Colonic mucosa (tissue), 4 donors: ENCODE measurements at regions not wholly inside any gene's neighbourhood (a gene's known extent, or its start where the extent isn't known, plus 50 kb on each side); places are given as distances from the start of the nearest gene placed in this dataset.

Source experiments
- DNase-seq: peaks from one replicate; pipeline ENCODE4 v3.0.0-alpha.2; 2020
- H3K27ac ChIP-seq: fragments of 200-600 bp; one replicate; pipeline ENCODE4 v1.8.0; 2021
- H3K27me3 ChIP-seq: fragments of 200-600 bp; one replicate; pipeline ENCODE4 v1.8.0; 2021
- H3K36me3 ChIP-seq: fragments of 200-600 bp; one replicate; pipeline ENCODE4 v1.8.0; 2021
- H3K4me1 ChIP-seq: fragments of 200-600 bp; one replicate; pipeline ENCODE4 v1.8.0; 2021; ENCODE audit warnings: mild to moderate bottlenecking
- H3K4me3 ChIP-seq: fragments of 200-600 bp; one replicate; pipeline ENCODE4 v1.8.0; 2021
- H3K9ac ChIP-seq, 2 donors: one replicate each; pipeline ENCODE4 v1.7.0; 2013; ENCODE audit warnings: control low read depth in 2 of 2, low read depth in 2 of 2, low read length in 2 of 2
- H3K9me3 ChIP-seq: fragments of 200-600 bp; one replicate; pipeline ENCODE4 v1.8.0; 2021
- CTCF ChIP-seq: fragments of 200-600 bp; IDR thresholded peaks from one replicate; pipeline ENCODE4 v1.8.0; 2022; ENCODE audit warnings: antibody characterized with exemption, mild to moderate bottlenecking
- intact Hi-C: fragments of 100-400 bp; cut with DNase I; formaldehyde crosslinking; loops from one replicate; pipeline ENCODE4 v1.14.1; 2022
- donor health status: healthy.
- donor health status: DM: no; HTN: no; CAD: no.
- donor health status: DM: no; HTN: no; CAD: no.

- no peak overlapping the region for H3K9ac ChIP-seq
- no peak overlapping the region for H3K4me3 ChIP-seq
- no peaks in the 10 kb centered on the region for H3K4me1 ChIP-seq
- intact Hi-C loops: no loop called here
- H3K9me3 ChIP-seq: no peaks in the 10 kb centered on the region
- DNase-seq: no peak
- no peak overlapping the region for H3K27ac ChIP-seq
- no peak for TF ChIP-seq CTCF
- H3K36me3 ChIP-seq: no peaks in the 10 kb centered on the region
- no peaks in the 10 kb centered on the region for H3K27me3 ChIP-seq
Measured at GRCh38 chr11:37402663-37403062, 804.6 kb upstream of the RAG2 start.

- Histone ChIP-seq H3K9me3 (no peaks in the 10 kb centered on the region), H3K27ac (no peak overlapping the region)
- no peak for DNase-seq
Measured at GRCh38 chr11:37394236-37394870, 796.3 kb upstream of the RAG2 start.

GRCh38 chr11:37391615-37392014 lies 793.6 kb upstream of the RAG2 start:
- Histone ChIP-seq H3K9ac (no peak overlapping the region), H3K27me3 (no peaks in the 10 kb centered on the region), H3K9me3 (no peaks in the 10 kb centered on the region), H3K4me1 (no peaks in the 10 kb centered on the region), H3K4me3 (no peak overlapping the region), H3K27ac (no peak overlapping the region), H3K36me3 (no peaks in the 10 kb centered on the region)
- intact Hi-C loops: no loop called here
- no peak for DNase-seq
- TF ChIP-seq CTCF: no peak

More at GRCh38 chr11:37394236-37394870, 796.3 kb upstream of the RAG2 start:
- no peak overlapping the region for H3K9ac ChIP-seq
- intact Hi-C loops: no loop called here
- H3K36me3 ChIP-seq: no peaks in the 10 kb centered on the region
- H3K4me3 ChIP-seq: no peak overlapping the region
- no peaks in the 10 kb centered on the region for H3K27me3 ChIP-seq
- no peaks in the 10 kb centered on the region for H3K4me1 ChIP-seq
- TF ChIP-seq CTCF: no peak

- Histone ChIP-seq H3K36me3 (no peaks in the 10 kb centered on the region), H3K27ac (no peak overlapping the region), H3K9ac (no peak overlapping the region), H3K4me3 (no peak overlapping the region), H3K9me3 (no peaks in the 10 kb centered on the region), H3K27me3 (no peaks in the 10 kb centered on the region), H3K4me1 (no peaks in the 10 kb centered on the region)
- DNase-seq: no peak
- TF ChIP-seq CTCF: no peak
- intact Hi-C loops: no loop called here
Measured at GRCh38 chr11:37390576-37391083, 792.6 kb upstream of the RAG2 start.

GRCh38 chr11:37378958-37379357 lies 780.9 kb upstream of the RAG2 start:
- Histone ChIP-seq H3K27me3 (no peaks in the 10 kb centered on the region), H3K9ac (no peak overlapping the region), H3K27ac (no peak overlapping the region), H3K4me1 (no peaks in the 10 kb centered on the region), H3K9me3 (no peaks in the 10 kb centered on the region), H3K4me3 (no peak overlapping the region), H3K36me3 (no peaks in the 10 kb centered on the region)
- DNase-seq: no peak
- no peak for TF ChIP-seq CTCF
- intact Hi-C loops: no loop called here
